IMR-90 (cell line): ENCODE measurements at regions not wholly inside any gene's neighbourhood (a gene's known extent, or its start where the extent isn't known, plus 50 kb on each side); places are given as distances from the start of the nearest gene placed in this dataset.

Source experiments
- ATAC-seq: fragments of 200-7000 bp; cut with Tn5 transposase; 2 replicates; pipeline ENCODE4 v1.9.1; 2020; ENCODE audit warnings: low read depth, mild to moderate bottlenecking, moderate library complexity
- BruUV-seq: library from RNA; stranded (reverse); fragments of 400-500 nt; replicated peaks from 2 replicates; lab custom pipeline; 2021; lab: Mats Ljungman, UMichigan
- CTCF ChIA-PET: fragments of 300-600 bp; formaldehyde crosslinking; extraction: SDS; loops from one replicate; lab custom pipeline; 2021; ENCODE audit warnings: antibody characterized with exemption; lab: Yijun Ruan, JAX
- POLR2A ChIA-PET: fragments of 300-600 bp; sonication (Branson Sonifier 250); formaldehyde crosslinking; loops from one replicate; lab custom pipeline; 2022; ENCODE audit warnings: antibody characterized with exemption; ENCODE audit not compliant: unreplicated experiment; lab: Charles Lee
- DNase-seq: peaks from one replicate; pipeline ENCODE4 v3.0.0; 2013
- H2AFZ ChIP-seq: replicated peaks from 2 replicates; pipeline ENCODE3; 2013; ENCODE audit warnings: low read length, mild to moderate bottlenecking; ENCODE audit not compliant: poor library complexity
- H2AK5ac ChIP-seq: 2 replicates; pipeline ENCODE4 v1.6.1; 2013; ENCODE audit warnings: low read depth, low read length, inconsistent platforms
- H2AK9ac ChIP-seq: replicated peaks from 2 replicates; pipeline ENCODE3; 2013; ENCODE audit warnings: mild to moderate bottlenecking, low read depth, low read length, moderate library complexity; ENCODE audit not compliant: poor library complexity
- H2BK120ac ChIP-seq: 2 replicates; pipeline ENCODE4 v1.6.1; 2013; ENCODE audit warnings: low read depth, low read length, inconsistent platforms
- H2BK15ac ChIP-seq: 3 replicates; pipeline ENCODE4 v1.6.1; 2013; ENCODE audit warnings: low read depth, low read length, inconsistent platforms
- H2BK20ac ChIP-seq: 2 replicates; pipeline ENCODE4 v1.6.1; 2013; ENCODE audit warnings: low read depth, mild to moderate bottlenecking, inconsistent platforms, low read length, moderate library complexity
- H2BK5ac ChIP-seq: 2 replicates; pipeline ENCODE4 v1.6.1; 2013; ENCODE audit warnings: mild to moderate bottlenecking, low read depth, low read length, inconsistent platforms; ENCODE audit not compliant: poor library complexity, severe bottlenecking
- H3K14ac ChIP-seq: replicated peaks from 2 replicates; pipeline ENCODE4 v1.6.1; 2013; ENCODE audit warnings: low read depth, low read length, inconsistent platforms
- H3K18ac ChIP-seq: 2 replicates; pipeline ENCODE4 v1.6.1; 2013; ENCODE audit warnings: low read depth, low read length, control low read depth
- H3K23ac ChIP-seq: 2 replicates; pipeline ENCODE4 v1.6.1; 2013; ENCODE audit warnings: low read depth, low read length, inconsistent platforms
- H3K27ac ChIP-seq: 2 replicates; pipeline ENCODE4 v1.5.1; 2013; ENCODE audit warnings: mild to moderate bottlenecking, control low read depth, low read length; ENCODE audit not compliant: insufficient read depth
- H3K27me3 ChIP-seq: 2 replicates; pipeline ENCODE4 v1.6.1; 2013; ENCODE audit warnings: low read length; ENCODE audit not compliant: control insufficient read depth, insufficient read depth
- H3K36me3 ChIP-seq: 2 replicates; pipeline ENCODE4 v1.6.1; 2013; ENCODE audit warnings: low read length, mixed read lengths; ENCODE audit not compliant: control insufficient read depth, insufficient read depth
- H3K4ac ChIP-seq: 2 replicates; pipeline ENCODE4 v1.6.1; 2013; ENCODE audit warnings: low read depth, low read length, inconsistent platforms
- H3K4me1 ChIP-seq: 2 replicates; pipeline ENCODE4 v1.6.1; 2013; ENCODE audit warnings: low read length, mixed read lengths; ENCODE audit not compliant: control insufficient read depth, insufficient read depth
- H3K4me2 ChIP-seq: 2 replicates; pipeline ENCODE4 v1.6.1; 2013; ENCODE audit warnings: low read depth, mild to moderate bottlenecking, control low read depth, low read length, moderate library complexity
- H3K4me3 ChIP-seq: 2 replicates; pipeline ENCODE4 v1.5.1; 2013; ENCODE audit warnings: low read depth, mild to moderate bottlenecking, control low read depth, low read length, moderate library complexity; ENCODE audit not compliant: insufficient read depth
- H3K56ac ChIP-seq: 2 replicates; pipeline ENCODE4 v1.6.1; 2013; ENCODE audit warnings: low read length, inconsistent platforms; ENCODE audit not compliant: insufficient read depth; ENCODE audit errors: extremely low read depth
- H3K79me1 ChIP-seq, 2 experiments: 2 replicates each; pipeline ENCODE4 v1.6.1; 2013; ENCODE audit warnings: low read length in 2 of 2, inconsistent platforms in 1 of 2, low read depth in 1 of 2
- H3K9ac ChIP-seq: 2 replicates; pipeline ENCODE4 v1.6.1; 2013; ENCODE audit warnings: low read depth, low read length, control low read depth
- H3K9me1 ChIP-seq: 2 replicates; pipeline ENCODE4 v1.6.1; 2013; ENCODE audit warnings: low read length, inconsistent platforms; ENCODE audit not compliant: insufficient read depth
- H3K9me3 ChIP-seq: 2 replicates; pipeline ENCODE4 v1.6.1; 2013; ENCODE audit warnings: low read length; ENCODE audit not compliant: control insufficient read depth, insufficient read depth
- H4K20me1 ChIP-seq: 2 replicates; pipeline ENCODE4 v1.6.1; 2013; ENCODE audit warnings: low read length, inconsistent platforms; ENCODE audit not compliant: insufficient read depth
- H4K5ac ChIP-seq: 2 replicates; pipeline ENCODE4 v1.6.1; 2013; ENCODE audit warnings: mild to moderate bottlenecking, low read depth, low read length, control low read depth
- H4K8ac ChIP-seq, 2 experiments: 2 replicates each; pipeline ENCODE4 v1.6.1; 2013; ENCODE audit warnings: low read depth in 2 of 2, low read length in 2 of 2, control low read depth in 1 of 2, inconsistent platforms in 1 of 2
- H4K91ac ChIP-seq: 2 replicates; pipeline ENCODE4 v1.6.1; 2013; ENCODE audit warnings: low read depth, low read length, inconsistent platforms; ENCODE audit not compliant: insufficient read depth
- BHLHE40 ChIP-seq: fragments of 150-350 bp; IDR thresholded peaks from 2 replicates; pipeline ENCODE4 v1.6.1; 2016; ENCODE audit warnings: mild to moderate bottlenecking, low read depth, low read length
- CEBPB ChIP-seq: IDR thresholded peaks from 2 replicates; pipeline ENCODE4 v1.6.1; 2012; ENCODE audit warnings: low read depth, low read length, improper control_type of control experiment
- CHD1 ChIP-seq: IDR thresholded peaks from 2 replicates; pipeline ENCODE4 v1.6.1; 2012; ENCODE audit warnings: low read depth, low read length, improper control_type of control experiment
- CTCF ChIP-seq: conservative IDR thresholded peaks from 2 replicates; pipeline ENCODE4 v1.5.1; 2012; ENCODE audit warnings: mild to moderate bottlenecking, low read depth, low read length, improper control_type of control experiment
- ELK1 ChIP-seq: fragments of 150-350 bp; IDR thresholded peaks from 2 replicates; pipeline ENCODE4 v1.6.1; 2016; ENCODE audit warnings: low read depth, mild to moderate bottlenecking, low read length, moderate library complexity, borderline replicate concordance
- FOS ChIP-seq: fragments of 150-350 bp; IDR thresholded peaks from 2 replicates; pipeline ENCODE4 v1.6.1; 2016; ENCODE audit warnings: low read depth, low read length
- MAFK ChIP-seq: IDR thresholded peaks from 2 replicates; pipeline ENCODE4 v1.6.1; 2012; ENCODE audit warnings: low read depth, low read length, improper control_type of control experiment
- MAZ ChIP-seq: IDR thresholded peaks from 2 replicates; pipeline ENCODE4 v1.6.1; 2012; ENCODE audit warnings: low read depth, mild to moderate bottlenecking, low read length, improper control_type of control experiment, moderate library complexity, borderline replicate concordance
- MXI1 ChIP-seq: IDR thresholded peaks from 2 replicates; pipeline ENCODE4 v1.6.1; 2012; ENCODE audit warnings: low read depth, mild to moderate bottlenecking, low read length, moderate library complexity, borderline replicate concordance
- NFE2L2 ChIP-seq: fragments of 150-350 bp; IDR thresholded peaks from 2 replicates; pipeline ENCODE4 v1.6.1; 2016; ENCODE audit warnings: low read depth, mild to moderate bottlenecking, low read length
- POLR2A ChIP-seq: IDR thresholded peaks from 2 replicates; pipeline ENCODE4 v1.6.1; 2012; ENCODE audit warnings: mild to moderate bottlenecking, low read depth, low read length
- RAD21 ChIP-seq: IDR thresholded peaks from 2 replicates; pipeline ENCODE4 v1.6.1; 2012; ENCODE audit warnings: low read length, improper control_type of control experiment
- RCOR1 ChIP-seq: IDR thresholded peaks from 2 replicates; pipeline ENCODE4 v1.6.1; 2012; ENCODE audit warnings: mild to moderate bottlenecking, low read length, improper control_type of control experiment; ENCODE audit not compliant: insufficient replicate concordance
- RFX5 ChIP-seq: IDR thresholded peaks from 2 replicates; pipeline ENCODE4 v1.8.0; 2012; ENCODE audit warnings: low read depth, mild to moderate bottlenecking, low read length, moderate library complexity
- SMC3 ChIP-seq: fragments of 150-350 bp; IDR thresholded peaks from 2 replicates; pipeline ENCODE4 v1.6.1; 2016; ENCODE audit warnings: low read depth, mild to moderate bottlenecking, antibody characterized with exemption, low read length, moderate library complexity
- USF2 ChIP-seq: fragments of 150-350 bp; IDR thresholded peaks from 2 replicates; pipeline ENCODE4 v1.6.1; 2017; ENCODE audit warnings: mild to moderate bottlenecking, antibody characterized with exemption, low read length, low read depth
- WGBS, 2 experiments: methylation state at CpG; one replicate each; pipeline versions ENCODE4 v1.1.5 to v1.1.7; 2013; ENCODE audit warnings: missing lambda C conversion rate in 2 of 2; ENCODE audit not compliant: insufficient read length in 1 of 2; ENCODE audit errors: extremely low coverage in 2 of 2; 5-methylcytosine and 5-hydroxymethylcytosine counted together
- dilution Hi-C: fragments of 300-500 bp; cut with HindIII; formaldehyde crosslinking; loops from one replicate; pipeline ENCODE4 v1.14.3; 2018; ENCODE audit warnings: low sequenced_read_pairs; ENCODE audit not compliant: unreplicated experiment
- in situ Hi-C: fragments of 300-500 bp; cut with MboI; formaldehyde crosslinking; loops from 3 replicates; pipeline ENCODE4 v1.14.3; 2019; ENCODE audit warnings: low sequenced_read_pairs, inconsistent platforms, mixed read lengths
- intact Hi-C: fragments of 100-400 bp; cut with micrococcal nuclease; formaldehyde crosslinking; loops from 2 replicates; pipeline ENCODE4 v1.10.0; 2022

GRCh38 chr17:77540531-77540930, 399.8 kb downstream of the SEC14L1 start:
- no peak overlapping the region for H2AFZ ChIP-seq
- ATAC-seq: no peak
- no peaks in the 10 kb centered on the region for H3K79me1 ChIP-seq
- no peaks in the 10 kb centered on the region; the same call in 1 of the 2 replicates for H3K9me3 ChIP-seq
- no peak overlapping the region for H2AK9ac ChIP-seq
- no peak for DNase-seq
- H3K18ac ChIP-seq: no peak overlapping the region
- ChIA-PET CTCF (interaction anchor here (2.9 kb wide), 1 partner anchor 473 kb away, joined by 31 read pairs; no protein-coding TSS in a partner anchor), POLR2A (no interaction called here)
- no peak overlapping the region for H2BK15ac ChIP-seq
- no peak overlapping the region for H3K4me3 ChIP-seq
- 70% methylated on average over 4 of the region's 11 CpGs; no CpG with 5 or more reads in 1 of the 2 experiments for WGBS, 2 experiments
- H2AK5ac ChIP-seq: no peak overlapping the region
- H3K27ac ChIP-seq: no peak overlapping the region
- no peak overlapping the region for H2BK20ac ChIP-seq
- H3K56ac ChIP-seq: no peak overlapping the region
- no peak overlapping the region for H2BK120ac ChIP-seq
- no peaks in the 10 kb centered on the region for H3K36me3 ChIP-seq
- no peak overlapping the region for H3K14ac ChIP-seq
- no peaks in the 10 kb centered on the region for H3K4me1 ChIP-seq
- no peaks in the 10 kb centered on the region for H3K9me1 ChIP-seq
- H3K4me2 ChIP-seq: no peak overlapping the region
- H4K20me1 ChIP-seq: no peaks in the 10 kb centered on the region
- no peak overlapping the region for H4K5ac ChIP-seq
- TF ChIP-seq RFX5 (no peak), POLR2A (no peak), RAD21 (no peak), CTCF (no peak), RCOR1 (no peak), CHD1 (no peak), MXI1 (no peak), ELK1 (no peak), FOS (no peak), USF2 (no peak), CEBPB (no peak), MAFK (no peak), SMC3 (no peak), BHLHE40 (no peak), MAZ (no peak), NFE2L2 (no peak)
- no TSS peak for BruUV-seq
- in situ Hi-C loops (loop anchor here (5.0 kb wide), 1 partner anchor 472 kb away; no protein-coding TSS in a partner anchor), intact Hi-C loops (loop anchor here (5.0 kb wide), 1 partner anchor 422 kb away; no protein-coding TSS in a partner anchor), dilution Hi-C loops (no loop called here)
- peaks cover 48% of the 10 kb centered on the region for H3K27me3 ChIP-seq
- no peak overlapping the region for H3K4ac ChIP-seq
- H4K91ac ChIP-seq: no peak overlapping the region
- no peak overlapping the region for H2BK5ac ChIP-seq
- no peak overlapping the region for H4K8ac ChIP-seq
- H3K23ac ChIP-seq: no peak overlapping the region
- H3K9ac ChIP-seq: no peak overlapping the region
